ENCODE measurements at regions not wholly inside any gene's neighbourhood (a gene's known extent, or its start where the extent isn't known, plus 50 kb on each side); places are given as distances from the start of the nearest gene placed in this dataset.

DNA sequence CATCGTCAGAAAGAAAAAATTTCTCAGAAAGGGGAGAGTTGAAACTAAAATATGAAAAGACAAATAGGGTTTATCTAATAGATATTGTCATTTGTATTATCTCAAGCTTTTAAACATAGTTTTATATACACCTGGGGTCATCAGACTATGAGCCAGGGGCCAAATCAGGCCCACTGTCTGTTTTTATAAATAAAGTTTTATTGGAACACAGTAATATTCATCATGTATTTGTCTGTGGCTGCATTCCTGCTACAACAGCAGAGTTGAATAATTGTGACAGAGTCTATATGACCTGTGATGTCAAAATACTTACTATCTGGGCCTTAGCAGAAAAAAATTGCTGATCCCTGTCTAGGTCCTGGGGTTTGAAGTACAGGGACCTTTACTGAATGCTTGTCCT lies 120.5 kb upstream of the RUNX1 start:
- TF ChIP-seq CTCF (IDR thresholded peaks at IDR 0.05) (no peak), POLR2A (IDR thresholded peaks at IDR 0.05) (no peak)
